ENCODE measurements at regions not wholly inside any gene's neighbourhood (a gene's known extent, or its start where the extent isn't known, plus 50 kb on each side); places are given as distances from the start of the nearest gene placed in this dataset.

- ChIA-PET CTCF (no interaction called here), POLR2A (ENCODE audit: unreplicated experiment) (no interaction called here)
- Histone ChIP-seq H2BK15ac (ENCODE audit: low read depth, low read length) (no peak overlapping the region), H3K4me1 (ENCODE audit: control insufficient read depth, insufficient read depth, low read length) (no peaks in the 10 kb centered on the region), H3K9ac (ENCODE audit: low read depth, low read length) (no peak overlapping the region), H4K8ac (ENCODE audit: low read depth in 2 of 2, low read length in 2 of 2) (no peak overlapping the region), H3K9me1 (ENCODE audit: insufficient read depth, low read length) (no peaks in the 10 kb centered on the region), H3K18ac (ENCODE audit: low read depth, low read length) (no peak overlapping the region), H3K4me2 (ENCODE audit: low read depth, low read length) (no peak overlapping the region), H3K27ac (ENCODE audit: insufficient read depth, low read length) (no peak overlapping the region), H3K4ac (ENCODE audit: low read depth, low read length) (no peak overlapping the region), H4K5ac (ENCODE audit: low read depth, low read length) (no peak overlapping the region), H2BK5ac (ENCODE audit: low read depth, low read length, poor library complexity, severe bottlenecking) (no peak overlapping the region), H2BK20ac (ENCODE audit: low read depth, low read length) (no peak overlapping the region), H4K20me1 (ENCODE audit: insufficient read depth, low read length) (no peaks in the 10 kb centered on the region), H4K91ac (ENCODE audit: insufficient read depth, low read depth, low read length) (no peak overlapping the region), H2AK9ac (replicated peaks; ENCODE audit: low read depth, low read length, poor library complexity) (no peak overlapping the region), H2AFZ (replicated peaks; ENCODE audit: low read length, poor library complexity) (no peak overlapping the region), H2BK120ac (ENCODE audit: low read depth, low read length) (no peak overlapping the region), H2AK5ac (ENCODE audit: low read depth, low read length) (no peak overlapping the region), H3K4me3 (ENCODE audit: insufficient read depth, low read depth, low read length) (no peak overlapping the region), H3K23ac (ENCODE audit: low read depth, low read length) (no peak overlapping the region), H3K79me1 (ENCODE audit: low read depth in 1 of 2, low read length in 2 of 2) (no peaks in the 10 kb centered on the region), H3K14ac (replicated peaks; ENCODE audit: low read depth, low read length) (no peak overlapping the region), H3K27me3 (ENCODE audit: control insufficient read depth, insufficient read depth, low read length) (no peaks in the 10 kb centered on the region), H3K9me3 (ENCODE audit: control insufficient read depth, insufficient read depth, low read length) (no peaks in the 10 kb centered on the region), H3K36me3 (ENCODE audit: control insufficient read depth, insufficient read depth, low read length) (no peaks in the 10 kb centered on the region), H3K56ac (ENCODE audit: extremely low read depth, insufficient read depth, low read length) (no peak overlapping the region)
- no peak for TF ChIP-seq BHLHE40 (IDR thresholded peaks at IDR 0.05; ENCODE audit: low read depth, low read length)
- TF ChIP-seq RAD21 (IDR thresholded peaks at IDR 0.05; ENCODE audit: low read length): no peak
- no peak for TF ChIP-seq CHD1 (IDR thresholded peaks at IDR 0.05; ENCODE audit: low read depth, low read length)
- no CpG with 5 or more reads among the region's 2 CpGs for WGBS, 2 experiments (ENCODE audit: extremely low coverage in 2 of 2, insufficient read length in 1 of 2)
- in situ Hi-C loops (cut with MboI; ENCODE audit: low sequenced_read_pairs) (loop anchor here (25.0 kb wide), 2 partner anchors 1312 to 1613 kb away; no protein-coding TSS in a partner anchor), intact Hi-C loops (cut with micrococcal nuclease) (no loop called here), dilution Hi-C loops (cut with HindIII; ENCODE audit: low sequenced_read_pairs, unreplicated experiment) (no loop called here)
- DNase-seq: no peak
- BruUV-seq (replicated peaks): no TSS peak
- no peak for ATAC-seq (ENCODE audit: low read depth)
Observed at GRCh38 chr9:107149756-107150155, 133.3 kb upstream of the RAD23B start.
